ENCODE measurements at regions not wholly inside any gene's neighbourhood (a gene's known extent, or its start where the extent isn't known, plus 50 kb on each side); places are given as distances from the start of the nearest gene placed in this dataset.

DNA sequence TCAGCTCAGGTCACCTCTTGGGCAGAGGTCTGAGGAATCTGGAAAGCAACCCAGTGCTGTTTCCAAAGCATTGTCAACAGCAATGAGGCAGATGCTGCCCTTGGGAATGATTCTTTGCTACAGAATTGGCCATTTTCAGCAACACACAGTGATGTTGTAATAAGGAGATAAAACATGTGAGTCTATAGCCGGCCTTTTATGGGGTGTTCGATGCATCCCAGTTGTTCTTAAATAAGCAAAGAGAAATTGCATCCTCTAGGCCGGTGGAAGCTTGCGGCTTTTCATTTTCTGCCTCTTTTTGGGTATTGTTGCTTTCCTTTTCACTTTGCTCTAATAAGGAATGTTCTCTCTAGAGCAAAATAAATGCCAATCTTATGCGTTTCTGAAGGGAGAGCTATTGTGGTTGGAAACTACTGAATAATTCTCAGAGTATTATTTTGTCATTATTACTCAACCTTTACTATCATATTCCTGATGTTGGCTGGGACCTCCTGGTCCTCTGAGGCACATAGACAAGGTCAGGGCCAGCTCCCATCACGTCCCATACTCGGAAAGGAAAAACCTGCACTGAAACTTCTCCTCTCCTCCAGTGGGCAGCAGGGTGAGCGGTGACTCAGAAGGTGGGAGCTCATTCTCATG lies 214.2 kb downstream of the CDH26 start:
- Histone ChIP-seq H3K4me2 (no peak overlapping the region), H4K20me1 (ENCODE audit: insufficient read depth) (no peaks in the 10 kb centered on the region), H3K9me3 (no peaks in the 10 kb centered on the region; the same call in 1 of the 2 replicates), H3F3A (replicated peaks; ENCODE audit: insufficient read depth) (no peaks in the 10 kb centered on the region), H3K36me3 (replicated peaks in 1 of 2; ENCODE audit: control insufficient read depth in 1 of 2, insufficient read depth in 2 of 2, low read length in 1 of 2) (no peaks in the 10 kb centered on the region), H3K9ac (no peak overlapping the region), H3K27me3 (ENCODE audit: insufficient read depth) (no peaks in the 10 kb centered on the region), H3K4me3 (ENCODE audit: low read depth in 2 of 2, low read length in 1 of 2) (no peak overlapping the region), H2AFZ (ENCODE audit: low read depth) (no peak overlapping the region), H3K79me2 (ENCODE audit: insufficient read depth) (no peaks in the 10 kb centered on the region), H3K9me2 (no peaks in the 10 kb centered on the region), H3K4me1 (ENCODE audit: control insufficient read depth in 1 of 2, insufficient read depth in 2 of 2, low read depth in 1 of 2, low read length in 1 of 2) (no peaks in the 10 kb centered on the region), H3K27ac (ENCODE audit: low read depth in 2 of 2, low read length in 1 of 2) (no peak overlapping the region)
- POLR2A ChIA-PET, result no interaction called here
- no peak for DNase-seq
- WGBS (ENCODE audit: low lambda C conversion rate), result 26% methylated on average over 8 of the region's 8 CpGs
- TF ChIP-seq SMC3 (IDR thresholded peaks at IDR 0.05; ENCODE audit: low read depth, low read length), result no peak
- TF ChIP-seq, protein P1, sequence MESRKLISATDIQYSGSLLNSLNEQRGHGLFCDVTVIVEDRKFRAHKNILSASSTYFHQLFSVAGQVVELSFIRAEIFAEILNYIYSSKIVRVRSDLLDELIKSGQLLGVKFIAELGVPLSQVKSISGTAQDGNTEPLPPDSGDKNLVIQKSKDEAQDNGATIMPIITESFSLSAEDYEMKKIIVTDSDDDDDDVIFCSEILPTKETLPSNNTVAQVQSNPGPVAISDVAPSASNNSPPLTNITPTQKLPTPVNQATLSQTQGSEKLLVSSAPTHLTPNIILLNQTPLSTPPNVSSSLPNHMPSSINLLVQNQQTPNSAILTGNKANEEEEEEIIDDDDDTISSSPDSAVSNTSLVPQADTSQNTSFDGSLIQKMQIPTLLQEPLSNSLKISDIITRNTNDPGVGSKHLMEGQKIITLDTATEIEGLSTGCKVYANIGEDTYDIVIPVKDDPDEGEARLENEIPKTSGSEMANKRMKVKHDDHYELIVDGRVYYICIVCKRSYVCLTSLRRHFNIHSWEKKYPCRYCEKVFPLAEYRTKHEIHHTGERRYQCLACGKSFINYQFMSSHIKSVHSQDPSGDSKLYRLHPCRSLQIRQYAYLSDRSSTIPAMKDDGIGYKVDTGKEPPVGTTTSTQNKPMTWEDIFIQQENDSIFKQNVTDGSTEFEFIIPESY (IDR thresholded peaks at IDR 0.05; ENCODE audit: borderline replicate concordance, low read depth), result no peak
- no peak for TF ChIP-seq TAF1 (IDR thresholded peaks at IDR 0.05; ENCODE audit: borderline replicate concordance, low read depth, low read length)
- TF ChIP-seq, protein P2, sequence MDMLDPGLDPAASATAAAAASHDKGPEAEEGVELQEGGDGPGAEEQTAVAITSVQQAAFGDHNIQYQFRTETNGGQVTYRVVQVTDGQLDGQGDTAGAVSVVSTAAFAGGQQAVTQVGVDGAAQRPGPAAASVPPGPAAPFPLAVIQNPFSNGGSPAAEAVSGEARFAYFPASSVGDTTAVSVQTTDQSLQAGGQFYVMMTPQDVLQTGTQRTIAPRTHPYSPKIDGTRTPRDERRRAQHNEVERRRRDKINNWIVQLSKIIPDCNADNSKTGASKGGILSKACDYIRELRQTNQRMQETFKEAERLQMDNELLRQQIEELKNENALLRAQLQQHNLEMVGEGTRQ (IDR thresholded peaks at IDR 0.05; ENCODE audit: borderline replicate concordance, low read depth, low read length), result no peak
- no peak for TF ChIP-seq FOSL2 (IDR thresholded peaks at IDR 0.05; ENCODE audit: borderline replicate concordance, low read depth)
- no peak for TF ChIP-seq ELF1 (IDR thresholded peaks at IDR 0.05)
- TF ChIP-seq POLR2AphosphoS5 (IDR thresholded peaks at IDR 0.05; ENCODE audit: low read depth, low read length), result no peak
- TF ChIP-seq RFX5 (IDR thresholded peaks at IDR 0.05; ENCODE audit: low read length), result no peak
- TF ChIP-seq, protein P3, sequence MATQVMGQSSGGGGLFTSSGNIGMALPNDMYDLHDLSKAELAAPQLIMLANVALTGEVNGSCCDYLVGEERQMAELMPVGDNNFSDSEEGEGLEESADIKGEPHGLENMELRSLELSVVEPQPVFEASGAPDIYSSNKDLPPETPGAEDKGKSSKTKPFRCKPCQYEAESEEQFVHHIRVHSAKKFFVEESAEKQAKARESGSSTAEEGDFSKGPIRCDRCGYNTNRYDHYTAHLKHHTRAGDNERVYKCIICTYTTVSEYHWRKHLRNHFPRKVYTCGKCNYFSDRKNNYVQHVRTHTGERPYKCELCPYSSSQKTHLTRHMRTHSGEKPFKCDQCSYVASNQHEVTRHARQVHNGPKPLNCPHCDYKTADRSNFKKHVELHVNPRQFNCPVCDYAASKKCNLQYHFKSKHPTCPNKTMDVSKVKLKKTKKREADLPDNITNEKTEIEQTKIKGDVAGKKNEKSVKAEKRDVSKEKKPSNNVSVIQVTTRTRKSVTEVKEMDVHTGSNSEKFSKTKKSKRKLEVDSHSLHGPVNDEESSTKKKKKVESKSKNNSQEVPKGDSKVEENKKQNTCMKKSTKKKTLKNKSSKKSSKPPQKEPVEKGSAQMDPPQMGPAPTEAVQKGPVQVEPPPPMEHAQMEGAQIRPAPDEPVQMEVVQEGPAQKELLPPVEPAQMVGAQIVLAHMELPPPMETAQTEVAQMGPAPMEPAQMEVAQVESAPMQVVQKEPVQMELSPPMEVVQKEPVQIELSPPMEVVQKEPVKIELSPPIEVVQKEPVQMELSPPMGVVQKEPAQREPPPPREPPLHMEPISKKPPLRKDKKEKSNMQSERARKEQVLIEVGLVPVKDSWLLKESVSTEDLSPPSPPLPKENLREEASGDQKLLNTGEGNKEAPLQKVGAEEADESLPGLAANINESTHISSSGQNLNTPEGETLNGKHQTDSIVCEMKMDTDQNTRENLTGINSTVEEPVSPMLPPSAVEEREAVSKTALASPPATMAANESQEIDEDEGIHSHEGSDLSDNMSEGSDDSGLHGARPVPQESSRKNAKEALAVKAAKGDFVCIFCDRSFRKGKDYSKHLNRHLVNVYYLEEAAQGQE (IDR thresholded peaks at IDR 0.05; ENCODE audit: low read depth, low read length), result no peak
- no peak for TF ChIP-seq NFIC (IDR thresholded peaks at IDR 0.05; ENCODE audit: borderline replicate concordance)
- TF ChIP-seq EP300 (IDR thresholded peaks at IDR 0.05; ENCODE audit: borderline replicate concordance in 1 of 2, low read depth in 1 of 2, low read length in 1 of 2), result no peak
- TF ChIP-seq NRF1 (IDR thresholded peaks at IDR 0.05; ENCODE audit: low read depth, low read length), result no peak
- TF ChIP-seq CHD2 (IDR thresholded peaks at IDR 0.05; ENCODE audit: low read length, partially characterized antibody), result no peak
- no peak for TF ChIP-seq RXRA (IDR thresholded peaks at IDR 0.05; ENCODE audit: borderline replicate concordance, low read depth)
- TF ChIP-seq GATA2 (CRISPR knock-in tag; IDR thresholded peaks at IDR 0.05), result no peak
- TF ChIP-seq SIN3A (IDR thresholded peaks at IDR 0.05; ENCODE audit: borderline replicate concordance, low read depth, low read length), result no peak
- TF ChIP-seq GABPA (IDR thresholded peaks at IDR 0.05; ENCODE audit: low read depth), result no peak
- TF ChIP-seq, protein P4, sequence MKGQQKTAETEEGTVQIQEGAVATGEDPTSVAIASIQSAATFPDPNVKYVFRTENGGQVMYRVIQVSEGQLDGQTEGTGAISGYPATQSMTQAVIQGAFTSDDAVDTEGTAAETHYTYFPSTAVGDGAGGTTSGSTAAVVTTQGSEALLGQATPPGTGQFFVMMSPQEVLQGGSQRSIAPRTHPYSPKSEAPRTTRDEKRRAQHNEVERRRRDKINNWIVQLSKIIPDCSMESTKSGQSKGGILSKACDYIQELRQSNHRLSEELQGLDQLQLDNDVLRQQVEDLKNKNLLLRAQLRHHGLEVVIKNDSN (IDR thresholded peaks at IDR 0.05; ENCODE audit: borderline replicate concordance, low read depth), result no peak
- CTCF ChIA-PET, result no interaction called here

Measured in SK-N-SH (cell line).